ENCODE measurements at regions not wholly inside any gene's neighbourhood (a gene's known extent, or its start where the extent isn't known, plus 50 kb on each side); places are given as distances from the start of the nearest gene placed in this dataset.

- peak; percentile 92 for DNase-seq (ENCODE audit: low read depth)
These were observed 179.4 kb downstream of the ETS1 start for GRCh38 chr11:128407962-128408361.

- peak; percentile 87 for DNase-seq (ENCODE audit: low read depth)
These were observed 181.4 kb downstream of the ETS1 start for GRCh38 chr11:128405714-128406662.

DNA sequence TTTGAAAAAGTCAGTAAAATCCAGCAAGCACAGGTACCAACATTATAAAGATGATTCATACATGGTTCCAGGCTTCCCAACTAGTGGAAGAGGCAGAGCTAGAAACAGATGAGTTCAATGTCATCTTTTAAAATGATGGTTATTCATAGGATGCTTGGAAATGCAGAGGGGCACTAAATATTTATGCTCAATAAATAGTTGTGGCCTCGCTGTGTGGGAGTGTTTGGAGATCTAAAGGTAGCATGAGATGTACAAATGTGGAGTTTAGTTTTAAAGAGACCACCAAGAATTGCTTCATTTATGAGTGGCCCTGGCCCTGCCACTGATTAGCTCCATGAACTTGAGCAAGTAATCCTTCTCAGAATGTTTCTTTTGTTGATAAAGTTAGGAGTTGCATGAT, 182.2 kb downstream of the ETS1 start:
- no peak for DNase-seq (ENCODE audit: low read depth)

- DNase-seq (ENCODE audit: low read depth) = no peak
These were observed 182.9 kb downstream of the ETS1 start for GRCh38 chr11:128404437-128404836.

GRCh38 chr11:128400382-128401203, 186.8 kb downstream of the ETS1 start:
- DNase-seq (ENCODE audit: low read depth) = no peak

GRCh38 chr11:128399251-128400121, 187.9 kb downstream of the ETS1 start:
- DNase-seq (ENCODE audit: low read depth) = peak; percentile 81

GRCh38 chr11:128398517-128399250, 188.7 kb downstream of the ETS1 start:
- DNase-seq (ENCODE audit: low read depth) = no peak

DNA sequence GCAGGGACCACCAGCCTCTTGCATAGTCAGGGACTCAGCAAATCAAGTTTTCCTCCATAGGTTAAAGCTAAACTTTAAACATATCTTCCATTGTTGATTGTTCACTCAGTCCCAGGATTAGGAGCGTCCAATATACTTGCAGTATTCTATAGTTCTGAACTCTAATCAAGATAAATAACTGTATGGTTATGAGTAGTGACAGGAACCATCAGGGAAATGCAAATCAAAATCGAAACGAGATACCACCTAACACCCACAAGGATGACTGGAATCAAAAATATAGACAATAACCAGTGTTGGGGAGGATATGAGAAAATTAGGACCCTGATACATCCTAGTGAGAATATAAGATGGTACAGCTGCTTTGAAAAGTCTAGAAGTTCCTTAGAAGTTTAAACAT, 190.0 kb downstream of the ETS1 start:
- DNase-seq (ENCODE audit: low read depth) = no peak

DNA sequence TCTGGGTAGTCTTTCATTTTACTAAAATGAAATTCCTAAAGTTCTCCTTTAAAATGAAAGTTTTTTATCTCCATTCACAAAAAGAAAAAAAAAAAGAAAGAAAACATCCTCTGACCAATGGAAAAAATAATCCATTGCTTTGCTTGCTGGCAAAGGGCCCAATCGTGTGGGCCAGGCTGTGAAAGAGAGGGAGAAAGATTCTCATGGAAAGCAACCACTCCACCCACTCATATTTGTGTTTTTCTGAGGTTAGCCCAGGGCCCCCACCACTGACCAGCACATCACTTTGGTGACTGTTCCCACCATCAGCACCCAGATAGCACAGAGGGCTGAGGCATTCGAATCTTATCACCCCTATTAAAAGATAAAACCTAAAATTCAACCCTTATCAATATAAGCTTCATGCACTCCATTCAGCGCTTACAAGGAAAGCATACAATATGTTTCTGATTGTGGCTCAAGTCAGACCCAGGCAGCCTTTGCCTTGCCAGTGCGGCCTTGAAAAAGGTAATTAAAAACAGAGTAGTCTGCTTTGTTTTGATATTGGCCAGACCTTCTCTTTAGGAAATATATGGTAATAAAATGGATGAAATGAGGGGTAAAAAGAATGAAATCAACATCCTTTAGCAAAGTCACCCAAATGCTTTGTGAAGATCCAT, 192.8 kb downstream of the ETS1 start:
- no peak for DNase-seq (ENCODE audit: low read depth)

- no peak for DNase-seq (ENCODE audit: low read depth)
These were observed 195.1 kb downstream of the ETS1 start for GRCh38 chr11:128392259-128392658.

- DNase-seq (ENCODE audit: low read depth) = no peak
These were observed 195.5 kb downstream of the ETS1 start for GRCh38 chr11:128391811-128392210.

DNA sequence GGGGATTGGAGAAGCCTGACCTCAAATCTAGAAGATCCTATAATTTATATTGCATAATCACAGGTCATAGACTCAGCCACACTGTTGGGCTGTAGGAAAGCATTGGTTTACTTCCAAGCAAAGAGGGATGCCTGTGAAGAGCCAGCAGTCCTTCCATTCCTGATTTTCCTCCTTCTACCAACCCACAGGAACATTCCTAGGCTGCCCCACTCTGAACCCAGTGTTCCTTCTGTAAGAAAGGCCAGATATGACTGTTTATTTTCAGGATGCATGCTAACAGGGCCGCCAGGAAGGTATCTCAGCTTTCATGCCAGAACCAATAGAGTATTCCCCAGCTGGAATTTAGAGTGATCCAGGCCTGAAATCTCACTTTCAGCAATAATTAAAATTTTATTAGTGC, 197.1 kb downstream of the ETS1 start:
- DNase-seq (ENCODE audit: low read depth) = no peak

GRCh38 chr11:128389461-128389976, 197.8 kb downstream of the ETS1 start:
- no peak for DNase-seq (ENCODE audit: low read depth)

DNA sequence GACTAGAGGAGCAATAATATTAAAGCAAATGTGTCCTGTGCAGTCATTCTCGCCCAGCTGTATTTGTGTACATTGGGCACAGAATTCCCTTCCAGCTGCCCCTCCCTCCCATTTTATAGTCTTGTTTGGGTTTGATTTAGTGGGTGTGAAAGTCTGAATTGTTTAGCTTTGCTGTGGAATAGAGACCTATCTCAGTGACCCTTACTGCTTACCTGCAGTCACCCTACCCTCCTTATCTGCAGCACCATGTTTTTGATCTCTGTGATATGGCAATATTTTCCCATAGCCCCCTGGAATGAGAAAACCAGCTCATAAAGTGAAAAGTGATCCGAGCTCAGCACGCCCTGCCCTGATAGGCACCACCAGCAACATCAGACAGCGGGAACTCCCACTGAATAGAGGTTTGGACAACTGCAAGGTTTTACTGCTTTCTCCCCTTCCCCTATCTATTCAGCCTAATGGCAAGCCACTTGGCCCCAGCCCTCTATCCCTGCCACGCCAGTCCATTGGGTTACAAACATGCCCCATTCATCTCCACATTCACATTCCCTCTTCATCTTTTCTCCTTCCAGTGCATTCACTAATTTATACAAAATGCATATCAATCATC, 199.0 kb downstream of the ETS1 start:
- DNase-seq (ENCODE audit: low read depth) = no peak

GRCh38 chr11:128379587-128380580, 207.5 kb downstream of the ETS1 start:
- peak; percentile 77 for DNase-seq (ENCODE audit: low read depth)

DNA sequence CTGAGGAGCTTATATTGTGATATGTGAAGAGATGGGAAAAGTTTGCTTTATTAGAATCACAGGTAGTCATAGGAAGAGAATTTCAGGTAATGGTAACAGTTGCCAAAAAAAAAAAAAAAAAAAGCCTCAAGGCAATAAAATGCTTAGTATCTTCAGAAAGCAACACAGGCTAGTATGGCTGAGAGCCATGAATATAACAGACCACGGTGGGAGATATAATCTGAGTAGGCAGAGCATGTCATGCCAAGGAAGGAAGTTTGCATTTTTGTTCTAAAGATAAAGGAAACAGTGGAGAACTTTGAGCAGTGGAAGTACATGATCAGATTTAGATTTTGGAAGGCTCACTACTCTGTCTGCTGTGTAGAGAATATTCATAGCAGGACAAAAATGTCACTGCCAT, 211.4 kb downstream of the ETS1 start:
- peak; percentile 58 for DNase-seq (ENCODE audit: low read depth)

GRCh38 chr11:128374026-128374425, 213.3 kb downstream of the ETS1 start:
- DNase-seq (ENCODE audit: low read depth) = no peak

- no peak for DNase-seq (ENCODE audit: low read depth)
These were observed 214.4 kb downstream of the ETS1 start for GRCh38 chr11:128372977-128373376.

DNA sequence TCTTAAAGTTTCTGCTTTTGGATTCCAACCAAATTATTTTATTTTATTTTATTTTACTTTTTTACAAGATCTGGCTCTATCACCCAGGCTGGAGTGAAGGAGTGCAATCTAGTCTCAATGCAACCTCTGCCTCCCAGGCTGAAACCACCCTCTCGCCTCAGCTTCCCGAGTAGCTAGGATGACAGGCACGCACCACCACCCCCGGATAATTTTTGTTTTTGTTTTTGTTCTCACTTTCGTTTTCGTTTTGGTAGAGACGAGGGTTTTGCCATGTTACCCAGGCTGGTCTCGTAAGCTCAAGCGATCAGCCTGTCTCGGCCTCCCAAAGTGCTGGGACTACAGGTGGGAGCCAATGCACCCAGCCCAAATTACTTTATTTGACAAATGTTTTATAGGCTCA, 219.8 kb downstream of the ETS1 start:
- no peak for DNase-seq (ENCODE audit: low read depth)
